AG09319 (cell line): ENCODE measurements at regions not wholly inside any gene's neighbourhood (a gene's known extent, or its start where the extent isn't known, plus 50 kb on each side); places are given as distances from the start of the nearest gene placed in this dataset.

Source experiments
- DNase-seq: peaks from one replicate; pipeline ENCODE4 v3.0.0-alpha.2; 2010; ENCODE audit warnings: low read depth; ENCODE audit errors: extremely low read depth
- TF ChIP-seq, protein P1 (sequence below): IDR thresholded peaks from 2 replicates; pipeline ENCODE4 v1.5.1; 2011; ENCODE audit warnings: low read depth, mild to moderate bottlenecking, inconsistent platforms, low read length, moderate library complexity

DNA sequence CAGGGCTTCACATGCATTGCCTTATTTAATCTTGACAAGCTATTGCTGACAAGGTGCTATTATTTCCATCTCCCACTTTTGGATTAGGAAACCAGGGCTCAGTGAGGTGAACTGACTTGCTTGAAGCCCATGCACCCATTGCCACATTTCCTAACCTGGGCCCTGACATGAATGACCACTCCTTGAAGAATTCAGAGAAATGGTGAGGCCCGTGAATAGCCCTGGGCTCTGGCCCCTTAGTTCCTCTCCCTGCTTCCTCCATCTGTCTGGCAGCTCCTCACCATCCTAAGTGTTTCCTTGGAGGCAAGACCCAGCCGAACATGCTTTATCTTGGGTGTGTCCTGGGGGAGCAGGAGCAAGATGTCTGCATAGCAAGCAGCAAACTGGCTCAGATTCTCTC lies 56.1 kb upstream of the NECTIN1 start:
- TF ChIP-seq, protein P1, sequence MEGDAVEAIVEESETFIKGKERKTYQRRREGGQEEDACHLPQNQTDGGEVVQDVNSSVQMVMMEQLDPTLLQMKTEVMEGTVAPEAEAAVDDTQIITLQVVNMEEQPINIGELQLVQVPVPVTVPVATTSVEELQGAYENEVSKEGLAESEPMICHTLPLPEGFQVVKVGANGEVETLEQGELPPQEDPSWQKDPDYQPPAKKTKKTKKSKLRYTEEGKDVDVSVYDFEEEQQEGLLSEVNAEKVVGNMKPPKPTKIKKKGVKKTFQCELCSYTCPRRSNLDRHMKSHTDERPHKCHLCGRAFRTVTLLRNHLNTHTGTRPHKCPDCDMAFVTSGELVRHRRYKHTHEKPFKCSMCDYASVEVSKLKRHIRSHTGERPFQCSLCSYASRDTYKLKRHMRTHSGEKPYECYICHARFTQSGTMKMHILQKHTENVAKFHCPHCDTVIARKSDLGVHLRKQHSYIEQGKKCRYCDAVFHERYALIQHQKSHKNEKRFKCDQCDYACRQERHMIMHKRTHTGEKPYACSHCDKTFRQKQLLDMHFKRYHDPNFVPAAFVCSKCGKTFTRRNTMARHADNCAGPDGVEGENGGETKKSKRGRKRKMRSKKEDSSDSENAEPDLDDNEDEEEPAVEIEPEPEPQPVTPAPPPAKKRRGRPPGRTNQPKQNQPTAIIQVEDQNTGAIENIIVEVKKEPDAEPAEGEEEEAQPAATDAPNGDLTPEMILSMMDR, result no peak
- no peak for DNase-seq

DNA sequence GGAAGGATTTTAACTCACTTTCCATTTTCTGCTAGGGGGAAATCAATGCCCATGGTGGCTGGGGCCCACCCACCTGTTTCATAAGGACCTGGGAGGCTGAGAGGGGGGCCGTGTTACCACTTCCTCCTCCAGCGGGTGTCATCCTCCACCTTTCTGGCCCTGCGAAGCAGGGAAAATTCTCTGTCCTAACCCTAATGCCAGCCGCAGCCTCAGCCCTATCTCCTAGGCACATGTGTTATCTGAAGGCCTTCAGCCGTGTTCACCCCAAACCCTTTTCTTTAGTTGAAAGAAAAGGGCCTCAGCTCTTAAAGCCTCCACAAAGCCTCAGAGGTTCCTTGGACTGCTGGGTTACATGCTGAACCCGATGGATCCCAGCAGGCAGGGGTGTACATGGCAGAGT lies 55.4 kb upstream of the NECTIN1 start:
- DNase-seq, result no peak
- TF ChIP-seq, protein P1, result no peak

GRCh38 chr11:119783466-119784400 lies 54.7 kb upstream of the NECTIN1 start:
- TF ChIP-seq, protein P1, result no peak
- DNase-seq, result no peak

DNA sequence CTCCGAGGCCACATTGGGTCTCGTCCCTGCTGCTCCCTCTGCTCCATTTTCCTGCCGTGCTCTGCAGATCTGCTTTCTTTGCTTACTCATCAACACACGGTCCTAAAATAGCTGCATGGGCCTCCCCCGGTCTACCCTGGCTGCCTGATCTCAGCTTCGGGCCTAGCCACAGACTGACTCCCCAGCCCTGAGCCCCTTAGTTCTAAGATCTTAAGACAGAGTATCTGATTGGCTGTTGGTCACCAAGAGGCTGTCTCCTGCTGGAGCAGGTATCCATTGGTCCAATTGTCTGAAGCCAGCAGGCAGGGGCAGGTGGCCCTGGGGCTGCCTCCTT lies 53.7 kb upstream of the NECTIN1 start:
- no peak for DNase-seq
- TF ChIP-seq, protein P1, result no peak

DNA sequence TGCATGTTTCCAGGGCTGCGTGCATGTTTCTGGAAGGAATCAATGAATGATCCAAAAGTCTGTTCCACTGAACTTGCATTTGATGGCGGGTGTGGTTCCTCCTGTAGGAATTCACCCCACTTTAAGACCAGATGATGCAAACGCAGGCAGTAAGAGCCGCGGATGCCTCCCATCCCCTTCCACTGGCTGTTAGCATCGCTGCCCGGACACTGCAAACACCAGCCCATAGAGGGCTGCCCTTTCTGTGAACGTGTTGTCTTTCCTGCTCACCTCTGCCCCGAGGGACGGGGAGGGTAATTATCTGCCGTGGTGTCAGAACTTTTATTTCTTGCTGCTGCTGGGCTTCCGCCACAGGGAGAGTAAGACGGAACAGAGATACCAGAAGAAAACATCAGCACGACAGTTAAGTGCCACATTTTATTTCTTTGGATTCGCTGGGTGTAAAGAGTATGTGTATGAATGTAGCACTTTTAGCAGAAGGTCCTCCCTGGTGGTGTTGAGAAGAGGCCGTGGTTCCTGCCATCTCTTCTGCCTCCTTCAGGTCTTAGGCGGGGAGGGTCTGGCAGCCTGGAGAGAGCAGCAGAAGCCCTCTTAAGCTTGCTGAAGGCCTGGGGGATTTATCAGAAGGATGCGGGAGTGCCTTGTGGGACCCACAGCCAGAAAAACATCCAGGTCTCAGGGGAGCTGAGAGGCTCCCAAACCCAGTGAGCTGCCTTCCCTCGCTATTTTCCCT lies 53.2 kb upstream of the NECTIN1 start:
- no peak for DNase-seq
- TF ChIP-seq, protein P1, result no peak

DNA sequence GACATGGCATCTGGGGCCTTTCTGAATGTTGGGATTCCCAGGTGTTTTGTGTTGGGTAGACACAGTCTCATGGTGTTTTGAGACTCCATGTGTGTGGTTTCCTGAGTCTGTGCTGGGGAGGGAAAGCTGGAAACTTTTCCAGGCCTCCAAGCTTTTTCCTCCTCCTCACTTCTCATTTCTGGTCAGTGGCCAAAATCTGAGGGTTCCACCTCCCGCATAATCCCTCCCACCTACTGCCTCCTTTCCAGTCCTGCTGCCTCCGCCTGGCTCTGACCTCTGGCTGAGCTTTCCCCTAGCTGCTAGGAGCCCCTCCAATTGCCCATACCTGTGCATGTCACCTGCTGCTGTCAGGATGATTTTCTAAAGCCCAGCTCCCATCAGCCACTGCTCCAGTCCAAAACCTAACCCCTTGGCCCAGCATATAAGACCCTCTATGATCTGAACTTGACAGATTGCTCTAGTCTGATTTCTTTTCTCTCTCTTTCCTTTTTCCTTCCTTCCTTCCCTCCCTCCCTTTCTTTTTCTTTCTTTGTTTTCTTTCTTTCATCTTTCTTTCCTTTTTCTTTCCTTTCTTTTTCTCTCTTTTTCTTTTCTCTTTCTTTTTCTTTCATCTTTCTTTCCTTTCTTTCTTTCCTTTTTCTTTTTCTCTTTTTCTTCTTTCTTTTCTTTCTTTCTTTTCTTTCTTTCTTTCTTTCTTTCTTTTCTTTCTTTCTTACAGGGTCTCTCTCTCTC lies 51.4 kb upstream of the NECTIN1 start:
- DNase-seq, result no peak
- TF ChIP-seq, protein P1, result no peak
